Kidney (tissue), 13 donors: ENCODE measurements at regions not wholly inside any gene's neighbourhood (a gene's known extent, or its start where the extent isn't known, plus 50 kb on each side); places are given as distances from the start of the nearest gene placed in this dataset.

Source experiments
- DNase-seq, 5 donors: peaks; one replicate each; pipeline ENCODE4 v3.0.0-alpha.2; 2013 to 2020
- FAIRE-seq: peaks from 2 replicates; lab custom pipeline; 2012; peaks lifted over from hg19 to GRCh38; lab: Jason Lieb, UNC
- H3K27ac ChIP-seq, 2 donors: one replicate each; pipeline ENCODE4 v1.7.0; 2013; ENCODE audit warnings: low read depth in 2 of 2, low read length in 2 of 2, inconsistent platforms in 1 of 2
- H3K27me3 ChIP-seq: one replicate; pipeline ENCODE4 v1.7.1; 2013; ENCODE audit warnings: low read length, inconsistent platforms; ENCODE audit not compliant: control insufficient read depth, insufficient read depth
- H3K36me3 ChIP-seq, 3 donors: one replicate each; pipeline versions ENCODE4 v1.7.0 to v1.7.1; 2013; ENCODE audit warnings: low read length in 3 of 3, control low read depth in 1 of 3, inconsistent platforms in 1 of 3; ENCODE audit not compliant: insufficient read depth in 3 of 3, control insufficient read depth in 2 of 3
- H3K4me1 ChIP-seq, 3 donors: one replicate each; pipeline versions ENCODE4 v1.7.0 to v1.7.1; 2013; ENCODE audit warnings: low read length in 3 of 3, inconsistent platforms in 1 of 3, low read depth in 1 of 3; ENCODE audit not compliant: control insufficient read depth in 2 of 3, insufficient read depth in 2 of 3
- H3K4me3 ChIP-seq, 3 donors: one replicate each; pipeline versions ENCODE4 v1.7.0 to v1.8.1; 2013; ENCODE audit warnings: low read length in 3 of 3, control low read depth in 1 of 3, inconsistent platforms in 1 of 3
- H3K9ac ChIP-seq, 3 donors: one replicate each; pipeline versions ENCODE4 v1.7.0 to v1.7.1; 2013; ENCODE audit warnings: low read length in 3 of 3, control low read depth in 1 of 3, inconsistent platforms in 1 of 3
- H3K9me3 ChIP-seq, 3 donors: one replicate each; pipeline versions ENCODE4 v1.7.0 to v1.7.1; 2013; ENCODE audit warnings: low read length in 3 of 3, control low read depth in 1 of 3, inconsistent platforms in 1 of 3; ENCODE audit not compliant: control insufficient read depth in 2 of 3, insufficient read depth in 1 of 3
- CTCF ChIP-seq: IDR thresholded peaks from 3 replicates; pipeline ENCODE4 v1.5.1; 2012; ENCODE audit warnings: mild to moderate bottlenecking, moderate library complexity, borderline replicate concordance; ENCODE audit not compliant: insufficient read depth; ENCODE audit errors: extremely low read depth
- intact Hi-C: fragments of 100-400 bp; cut with DNase I; formaldehyde crosslinking; loops from one replicate; pipeline ENCODE4 v1.11.1; 2022
- donor health status: control.
- donor health status: control.
- donor health status: control.
- donor health status: control.
- donor health status: control.
- donor health status: DM: yes; HTN: yes; CAD: no.
- donor health status: Normal renal cell carcinoma (clear cell type).

- Histone ChIP-seq H3K36me3 (no peaks in the 10 kb centered on the region), H3K4me3 (peak overlapping the region in 2 of 3 donors; percentile 6 to 37), H3K27me3 (no peaks in the 10 kb centered on the region), H3K27ac (no peak overlapping the region), H3K4me1 (peaks cover 0 to 2% (median 0%) of the 10 kb centered on the region in 3 donors), H3K9ac (no peak overlapping the region), H3K9me3 (no peaks in the 10 kb centered on the region)
- DNase-seq (peak in 4 of 5 donors; percentile 67 to 92 (median 81)), FAIRE-seq (no peak)
- TF ChIP-seq CTCF = no peak
- intact Hi-C loops = no loop called here
These were observed 151.1 kb upstream of the B3GAT2 start for GRCh38 chr6:71107911-71108420.

DNA sequence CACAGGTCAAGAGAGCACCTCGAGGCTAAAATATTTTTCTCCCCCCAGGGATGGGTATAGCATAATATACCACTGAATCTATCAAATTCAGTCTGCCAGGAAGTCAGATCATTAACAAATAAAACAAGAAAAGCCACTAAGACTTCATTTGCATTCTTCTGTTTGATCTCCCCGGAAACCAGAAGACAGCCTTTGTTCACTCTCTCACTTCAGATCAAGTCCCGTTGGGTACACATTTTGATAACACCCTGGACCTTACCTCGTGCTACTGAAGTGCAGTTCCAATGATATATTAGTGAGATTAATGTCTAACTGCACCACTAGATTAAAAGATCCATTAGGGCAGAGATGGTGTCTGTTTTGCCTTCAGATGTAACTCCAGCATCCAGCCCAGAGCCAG is 157.7 kb upstream of the B3GAT2 start:
- no peak overlapping the region for H3K27ac ChIP-seq
- FAIRE-seq (no peak), DNase-seq (no peak)
- H3K4me3 ChIP-seq = no peak overlapping the region
- H3K9me3 ChIP-seq = no peaks in the 10 kb centered on the region
- H3K9ac ChIP-seq = no peak overlapping the region
- H3K4me1 ChIP-seq = no peaks in the 10 kb centered on the region
- H3K27me3 ChIP-seq = no peaks in the 10 kb centered on the region
- H3K36me3 ChIP-seq = no peaks in the 10 kb centered on the region
- intact Hi-C loops = no loop called here
- TF ChIP-seq CTCF = no peak

GRCh38 chr6:71114986-71115385 is 158.1 kb upstream of the B3GAT2 start:
- H3K27me3 ChIP-seq = no peaks in the 10 kb centered on the region
- no peak overlapping the region for H3K27ac ChIP-seq
- no peak for TF ChIP-seq CTCF
- intact Hi-C loops = no loop called here
- no peak overlapping the region for H3K9ac ChIP-seq
- H3K9me3 ChIP-seq = no peaks in the 10 kb centered on the region
- no peaks in the 10 kb centered on the region for H3K36me3 ChIP-seq
- no peak overlapping the region for H3K4me3 ChIP-seq
- no peaks in the 10 kb centered on the region for H3K4me1 ChIP-seq
- DNase-seq (no peak), FAIRE-seq (peak; percentile 35)

DNA sequence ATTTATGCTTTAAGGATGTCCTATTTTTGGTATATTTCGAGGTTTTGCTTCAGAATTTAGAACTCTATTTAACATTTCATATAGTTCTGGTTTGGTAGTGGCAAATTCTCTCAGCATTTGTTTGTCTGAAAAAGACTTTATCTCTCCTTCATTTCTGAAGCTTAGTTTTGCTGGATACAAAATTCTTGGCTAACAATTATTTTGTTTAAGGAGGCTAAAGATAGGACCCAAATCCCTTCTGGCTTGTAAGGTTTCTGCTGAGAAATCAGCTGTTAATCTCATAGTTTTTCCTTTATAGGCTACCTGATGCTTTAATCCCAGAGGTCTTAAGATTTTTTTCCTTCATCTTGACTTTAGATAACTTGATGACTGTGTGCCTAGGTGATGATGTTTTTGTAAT is 162.7 kb upstream of the B3GAT2 start:
- no peak for FAIRE-seq

More for the DNA sequence above, 162.7 kb upstream of the B3GAT2 start:
- Histone ChIP-seq H3K4me3 (no peak overlapping the region), H3K4me1 (no peaks in the 10 kb centered on the region), H3K9me3 (peaks cover 0 to 13% (median 0%) of the 10 kb centered on the region in 3 donors), H3K9ac (no peak overlapping the region), H3K27me3 (no peaks in the 10 kb centered on the region), H3K27ac (no peak overlapping the region), H3K36me3 (no peaks in the 10 kb centered on the region)
- no peak for TF ChIP-seq CTCF
- no peak for DNase-seq
- intact Hi-C loops = no loop called here
